ENCODE measurements at regions not wholly inside any gene's neighbourhood (a gene's known extent, or its start where the extent isn't known, plus 50 kb on each side); places are given as distances from the start of the nearest gene placed in this dataset.

DNA sequence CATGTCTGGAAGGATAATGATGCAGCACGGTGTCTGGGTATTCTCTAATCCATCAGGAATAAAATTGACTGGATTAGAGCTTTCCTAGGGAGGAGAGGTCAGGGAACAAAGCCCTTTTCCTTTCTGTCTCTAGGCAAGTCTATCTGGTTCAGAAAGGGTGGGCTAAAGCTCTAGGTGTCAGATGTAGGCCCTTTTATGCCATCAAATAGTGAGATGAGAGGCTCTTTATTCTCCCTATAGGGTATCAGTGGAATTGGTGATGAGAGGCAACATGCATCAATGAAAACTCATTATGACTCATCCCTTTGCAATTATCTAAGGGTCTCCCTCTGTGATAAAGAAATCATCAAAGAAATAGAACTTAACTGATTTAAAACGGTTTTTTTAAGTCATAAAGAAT, 328.0 kb upstream of the CRIM1 start (continued):
- no peak for TF ChIP-seq CTCF (IDR thresholded peaks at IDR 0.05; ENCODE audit: low read depth, low read length, missing input control)
- TF ChIP-seq, protein P1, sequence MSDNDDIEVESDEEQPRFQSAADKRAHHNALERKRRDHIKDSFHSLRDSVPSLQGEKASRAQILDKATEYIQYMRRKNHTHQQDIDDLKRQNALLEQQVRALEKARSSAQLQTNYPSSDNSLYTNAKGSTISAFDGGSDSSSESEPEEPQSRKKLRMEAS (IDR thresholded peaks at IDR 0.05) = no peak
- TF ChIP-seq YY1 (IDR thresholded peaks at IDR 0.05) = no peak
- TF ChIP-seq, protein P2, sequence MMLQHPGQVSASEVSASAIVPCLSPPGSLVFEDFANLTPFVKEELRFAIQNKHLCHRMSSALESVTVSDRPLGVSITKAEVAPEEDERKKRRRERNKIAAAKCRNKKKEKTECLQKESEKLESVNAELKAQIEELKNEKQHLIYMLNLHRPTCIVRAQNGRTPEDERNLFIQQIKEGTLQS (IDR thresholded peaks at IDR 0.05) = no peak
- TF ChIP-seq GABPA (IDR thresholded peaks at IDR 0.05 in 1 of 2, conservative IDR thresholded peaks at IDR 0.05 in 1 of 2) = no peak

DNA sequence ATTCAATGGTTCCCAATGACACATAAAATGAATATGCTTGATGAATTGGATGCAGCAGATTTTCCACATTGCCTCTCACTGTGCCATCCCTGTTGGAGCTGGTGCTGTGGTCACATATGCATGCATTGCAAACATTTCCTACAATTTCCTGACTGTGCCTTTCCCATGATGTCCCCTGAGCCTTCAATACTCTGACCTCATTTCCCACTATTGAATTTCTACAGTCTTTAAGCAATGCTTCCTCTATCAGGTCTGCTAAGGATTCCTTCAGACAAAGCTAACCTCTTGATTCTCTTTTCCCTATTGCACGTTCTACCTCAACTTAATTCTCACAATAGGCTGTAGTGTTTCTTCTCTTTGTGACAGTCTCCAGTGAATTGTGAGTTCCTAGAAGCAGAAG, 342.5 kb upstream of the CRIM1 start:
- Histone ChIP-seq H3K9me3 (ENCODE audit: control insufficient read depth in 4 of 4, low read length in 3 of 4) (no peaks in the 10 kb centered on the region), H3K4me1 (ENCODE audit: control insufficient read depth in 4 of 4, insufficient read depth in 4 of 4, low read length in 3 of 4) (no peaks in the 10 kb centered on the region), H3K36me3 (ENCODE audit: control insufficient read depth in 4 of 4, insufficient read depth in 3 of 4, low read depth in 1 of 4, low read length in 3 of 4) (no peaks in the 10 kb centered on the region), H3K9ac (ENCODE audit: low read depth in 1 of 2, low read length in 2 of 2) (no peak overlapping the region), H3K27me3 (ENCODE audit: control insufficient read depth in 4 of 4, insufficient read depth in 4 of 4, low read length in 3 of 4) (no peaks in the 10 kb centered on the region), H3K4me3 (ENCODE audit: low read depth in 1 of 3, low read length in 3 of 3) (no peak overlapping the region), H3K27ac (ENCODE audit: low read depth in 1 of 2, low read length in 2 of 2) (no peak overlapping the region)
- DNase-seq (ENCODE audit: low spot score) = no peak
- no peak for TF ChIP-seq HNF4G (IDR thresholded peaks at IDR 0.05)
- TF ChIP-seq YY1 (IDR thresholded peaks at IDR 0.05) = no peak
- TF ChIP-seq CTCF (IDR thresholded peaks at IDR 0.05; ENCODE audit: low read depth, low read length, missing input control) = no peak
- TF ChIP-seq EGR1 (IDR thresholded peaks at IDR 0.05; ENCODE audit: low read depth in 2 of 2) = no peak
- no peak for TF ChIP-seq ZBTB33 (IDR thresholded peaks at IDR 0.05)
- TF ChIP-seq, protein P1 (IDR thresholded peaks at IDR 0.05) = no peak
- no peak for TF ChIP-seq HNF4A (conservative IDR thresholded peaks at IDR 0.05)
- TF ChIP-seq RAD21 (IDR thresholded peaks at IDR 0.05) = no peak
- TF ChIP-seq GABPA (IDR thresholded peaks at IDR 0.05 in 1 of 2, conservative IDR thresholded peaks at IDR 0.05 in 1 of 2) = no peak
- no peak for TF ChIP-seq FOXA1 (IDR thresholded peaks at IDR 0.05)
- TF ChIP-seq JUND (IDR thresholded peaks at IDR 0.05) = no peak
- TF ChIP-seq REST (IDR thresholded peaks at IDR 0.05) = no peak
- no peak for TF ChIP-seq TAF1 (conservative IDR thresholded peaks at IDR 0.05)
- TF ChIP-seq, protein P2 (IDR thresholded peaks at IDR 0.05) = no peak
- no peak for TF ChIP-seq RXRA (IDR thresholded peaks at IDR 0.05)
- TF ChIP-seq FOXA2 (IDR thresholded peaks at IDR 0.05) = no peak
- TF ChIP-seq SP1 (IDR thresholded peaks at IDR 0.05) = no peak
- 47% methylated on average over 1 of the region's 1 CpG for WGBS
